SK-N-SH treated with all-trans-retinoic acid at 6 μM for 48 hours (cell line): ENCODE measurements at regions not wholly inside any gene's neighbourhood (a gene's known extent, or its start where the extent isn't known, plus 50 kb on each side); places are given as distances from the start of the nearest gene placed in this dataset.
A peak's percentile ranks its signal among the peaks of the same experiment; 100 is the strongest.

Experiments used
- ATAC-seq: fragments of 200-7000 bp; cut with Tn5 transposase; 3 replicates; pipeline ENCODE4 v1.9.1; 2020; ENCODE audit warnings: mild to moderate bottlenecking, moderate library complexity
- ARNTL ChIP-seq: fragments of 450-650 bp; formaldehyde crosslinking; IDR thresholded peaks from 2 replicates; pipeline ENCODE4 v1.5.0; 2020; ENCODE audit warnings: low read depth, mild to moderate bottlenecking, moderate library complexity, borderline replicate concordance
- BACH2 ChIP-seq: fragments of 250-450 bp; sonication (Bioruptor Pico); IDR thresholded peaks from 2 replicates; pipeline ENCODE4 v1.9.0; 2021; ENCODE audit warnings: mild to moderate bottlenecking, borderline replicate concordance
- CREB5 ChIP-seq: fragments of 250-450 bp; sonication (Bioruptor Pico); IDR thresholded peaks from 2 replicates; pipeline ENCODE4 v1.5.1; 2020; ENCODE audit warnings: low read depth, mild to moderate bottlenecking, moderate library complexity
- CSDC2 ChIP-seq: fragments of 250-450 bp; sonication (Bioruptor Pico); IDR thresholded peaks from 2 replicates; pipeline ENCODE4 v1.5.0; 2020; ENCODE audit warnings: mild to moderate bottlenecking, moderate library complexity
- CSRNP3 ChIP-seq: fragments of 250-450 bp; sonication (Bioruptor Pico); IDR thresholded peaks from 2 replicates; pipeline ENCODE4 v1.5.1; 2021; ENCODE audit warnings: mild to moderate bottlenecking, moderate library complexity
- ESRRG ChIP-seq: fragments of 250-450 bp; sonication (Bioruptor Pico); IDR thresholded peaks from 2 replicates; pipeline ENCODE4 v1.6.1; 2021; ENCODE audit warnings: mild to moderate bottlenecking
- ISL1 ChIP-seq: fragments of 250-450 bp; sonication (Bioruptor Pico); IDR thresholded peaks from 2 replicates; pipeline ENCODE4 v2.1.2; 2022; ENCODE audit warnings: mild to moderate bottlenecking, moderate library complexity
- OSR1 ChIP-seq: fragments of 250-450 bp; sonication (Bioruptor Pico); IDR thresholded peaks from 2 replicates; pipeline ENCODE4 v1.8.0; 2022; ENCODE audit warnings: moderate library complexity, mild to moderate bottlenecking, inconsistent platforms
- POU6F1 ChIP-seq: fragments of 250-450 bp; sonication (Bioruptor Pico); IDR thresholded peaks from 2 replicates; pipeline ENCODE4 v1.8.0; 2021; ENCODE audit warnings: low read depth, mild to moderate bottlenecking, moderate library complexity, borderline replicate concordance
- PPARA ChIP-seq: fragments of 250-450 bp; sonication (Bioruptor Pico); IDR thresholded peaks from 2 replicates; pipeline ENCODE4 v1.5.0; 2020; ENCODE audit warnings: mild to moderate bottlenecking, borderline replicate concordance
- RARB ChIP-seq: fragments of 250-450 bp; sonication (Bioruptor Pico); IDR thresholded peaks from 2 replicates; pipeline ENCODE4 v1.8.0; 2021; ENCODE audit warnings: mild to moderate bottlenecking, moderate library complexity
- SNAI2 ChIP-seq: fragments of 250-450 bp; sonication (Bioruptor Pico); IDR thresholded peaks from 2 replicates; pipeline ENCODE4 v1.5.0; 2020; ENCODE audit warnings: mild to moderate bottlenecking, moderate library complexity
- TCF4 ChIP-seq: fragments of 250-450 bp; sonication (Bioruptor Pico); IDR thresholded peaks from 2 replicates; pipeline ENCODE4 v1.8.0; 2021; ENCODE audit warnings: mild to moderate bottlenecking, moderate library complexity, borderline replicate concordance
- TOX ChIP-seq: fragments of 250-450 bp; sonication (Bioruptor Pico); IDR thresholded peaks from 2 replicates; pipeline ENCODE4 v1.8.0; 2021; ENCODE audit warnings: mild to moderate bottlenecking, moderate library complexity, borderline replicate concordance
- TSHZ2 ChIP-seq: fragments of 250-450 bp; sonication (Bioruptor Pico); IDR thresholded peaks from 2 replicates; pipeline ENCODE4 v1.5.0; 2020; ENCODE audit warnings: mild to moderate bottlenecking, moderate library complexity
- ZC3H10 ChIP-seq: fragments of 250-450 bp; sonication (Bioruptor Pico); IDR thresholded peaks from 2 replicates; pipeline ENCODE4 v1.5.1; 2021; ENCODE audit warnings: mild to moderate bottlenecking, moderate library complexity
- ZFP3 ChIP-seq: fragments of 250-450 bp; sonication (Bioruptor Pico); IDR thresholded peaks from 2 replicates; pipeline ENCODE4 v1.5.0; 2020; ENCODE audit warnings: mild to moderate bottlenecking, moderate library complexity
- ZFP30 ChIP-seq: fragments of 450-650 bp; formaldehyde crosslinking; IDR thresholded peaks from 2 replicates; pipeline ENCODE4 v1.5.0; 2022; ENCODE audit warnings: mild to moderate bottlenecking, moderate library complexity
- ZNF565 ChIP-seq: fragments of 450-650 bp; formaldehyde crosslinking; conservative IDR thresholded peaks from 2 replicates; pipeline ENCODE4 v1.5.0; 2020; ENCODE audit warnings: low read depth, mild to moderate bottlenecking, moderate library complexity
- ZNF8 ChIP-seq: fragments of 450-650 bp; formaldehyde crosslinking; IDR thresholded peaks from 2 replicates; pipeline ENCODE4 v1.5.0; 2020; ENCODE audit warnings: mild to moderate bottlenecking, moderate library complexity

GRCh38 chr10:29151005-29151404 is 137.9 kb upstream of the LYZL1 start:
- TF ChIP-seq RARB (CRISPR knock-in tag) (no peak), TSHZ2 (CRISPR knock-in tag) (no peak), ZNF565 (CRISPR knock-in tag) (no peak), CSDC2 (CRISPR knock-in tag) (no peak), CSRNP3 (CRISPR knock-in tag) (no peak), ARNTL (no peak), ZC3H10 (CRISPR knock-in tag) (no peak), TCF4 (no peak), CREB5 (CRISPR knock-in tag) (no peak)
- ATAC-seq = no peak

- no peak for ATAC-seq
- TF ChIP-seq TCF4 = peak; percentile 38; the same call in 1 of the 2 replicates
- no peak for TF ChIP-seq SNAI2 (CRISPR knock-in tag)
These were observed 131.5 kb upstream of the LYZL1 start for GRCh38 chr10:29157321-29157720.

GRCh38 chr10:29158066-29158465 is 130.8 kb upstream of the LYZL1 start:
- no peak for ATAC-seq
- TF ChIP-seq ZFP3 (CRISPR knock-in tag) (no peak), PPARA (CRISPR knock-in tag) (no peak), CREB5 (CRISPR knock-in tag) (no peak), ARNTL (no peak), BACH2 (CRISPR knock-in tag) (no peak), ZNF8 (no peak), POU6F1 (CRISPR knock-in tag) (no peak), ESRRG (no peak), TOX (CRISPR knock-in tag) (no peak), ZNF565 (CRISPR knock-in tag) (no peak), SNAI2 (CRISPR knock-in tag) (no peak), CSDC2 (CRISPR knock-in tag) (no peak), ZFP30 (CRISPR knock-in tag) (no peak), OSR1 (CRISPR knock-in tag) (no peak)

- ATAC-seq = peak; percentile 97
- TF ChIP-seq CSRNP3 (CRISPR knock-in tag) (no peak), ZFP30 (CRISPR knock-in tag) (no peak), ISL1 (CRISPR knock-in tag) (peak; percentile 37; the same call in 1 of the 2 replicates), ZC3H10 (CRISPR knock-in tag) (0 out of 2 replicates have a peak, but pooled peaks have one; percentile 50), PPARA (CRISPR knock-in tag) (no peak), TOX (CRISPR knock-in tag) (0 out of 2 replicates have a peak, but pooled peaks have one; percentile 40)
These were observed 128.7 kb upstream of the LYZL1 start for GRCh38 chr10:29160150-29160617.
